Brain microvascular endothelial cell (primary cell): ENCODE measurements at regions not wholly inside any gene's neighbourhood (a gene's known extent, or its start where the extent isn't known, plus 50 kb on each side); places are given as distances from the start of the nearest gene placed in this dataset.

Experiments
- DNase-seq: peaks from one replicate; pipeline ENCODE4 v3.0.0-alpha.2; 2020
- H3K27ac ChIP-seq: fragments of 250-450 bp; sonication (Bioruptor Pico); 2 replicates; pipeline ENCODE4 v1.5.1; 2020; ENCODE audit warnings: mild to moderate bottlenecking, moderate library complexity
- H3K27me3 ChIP-seq: fragments of 250-450 bp; sonication (Bioruptor Pico); replicated peaks from 2 replicates; pipeline ENCODE4 v1.5.1; 2020; ENCODE audit warnings: mild to moderate bottlenecking
- H3K36me3 ChIP-seq: fragments of 250-450 bp; sonication (Bioruptor Pico); replicated peaks from 2 replicates; pipeline ENCODE4 v1.5.1; 2020; ENCODE audit warnings: mild to moderate bottlenecking
- H3K4me3 ChIP-seq: 2 replicates; pipeline ENCODE4 v1.5.1; 2011; ENCODE audit warnings: low read depth, mild to moderate bottlenecking, control low read depth, low read length, moderate library complexity
- CTCF ChIP-seq: IDR thresholded peaks from 2 replicates; pipeline ENCODE4 v1.5.1; 2011; ENCODE audit warnings: low read depth, mild to moderate bottlenecking, moderate library complexity, low read length, control low read depth, inconsistent platforms; ENCODE audit errors: missing control alignments
- in situ Hi-C: cut with HindIII; loops from 2 replicates; pipeline ENCODE4 v1.10.0; 2017; ENCODE audit warnings: low sequenced_read_pairs, low pct_ligation_motif_present

GRCh38 chr2:41763141-41763540 lies 284.7 kb upstream of the PKDCC start:
- no peaks in the 10 kb centered on the region for H3K27me3 ChIP-seq
- H3K36me3 ChIP-seq: no peaks in the 10 kb centered on the region
- no peak for TF ChIP-seq CTCF
- no peak for DNase-seq
- in situ Hi-C loops: no loop called here
- H3K27ac ChIP-seq: no peak overlapping the region
- no peak overlapping the region for H3K4me3 ChIP-seq

DNA sequence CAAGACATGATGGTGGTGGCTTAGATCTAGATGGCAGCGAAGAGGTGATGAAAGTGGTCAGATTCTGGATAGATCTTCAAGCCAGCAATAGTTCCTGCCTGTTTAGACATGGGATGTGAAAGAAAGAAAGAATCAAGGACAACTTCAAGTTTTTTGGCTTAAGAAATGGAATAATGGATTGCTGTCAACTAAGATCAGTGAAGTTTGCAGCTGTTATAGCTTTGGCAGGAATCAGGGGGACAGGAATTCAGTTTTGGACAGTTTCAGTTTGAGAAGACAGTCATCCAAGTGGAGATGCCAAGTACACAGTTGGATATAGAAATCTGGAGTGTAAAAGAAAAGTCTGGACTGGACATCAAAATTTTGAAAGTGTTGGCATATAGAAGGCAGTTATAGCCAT lies 283.7 kb upstream of the PKDCC start:
- no peak for TF ChIP-seq CTCF
- no peak overlapping the region for H3K4me3 ChIP-seq
- DNase-seq: no peak
- no peak overlapping the region for H3K27ac ChIP-seq
- in situ Hi-C loops: no loop called here
- H3K27me3 ChIP-seq: no peaks in the 10 kb centered on the region
- H3K36me3 ChIP-seq: no peaks in the 10 kb centered on the region

- H3K4me3 ChIP-seq: no peak overlapping the region
- no peak for TF ChIP-seq CTCF
- DNase-seq: no peak
- in situ Hi-C loops: no loop called here
- no peaks in the 10 kb centered on the region for H3K27me3 ChIP-seq
- no peak overlapping the region for H3K27ac ChIP-seq
- H3K36me3 ChIP-seq: no peaks in the 10 kb centered on the region
Measured at GRCh38 chr2:41764919-41765318, 282.9 kb upstream of the PKDCC start.

GRCh38 chr2:41768310-41768709 lies 279.5 kb upstream of the PKDCC start:
- TF ChIP-seq CTCF: no peak
- H3K27me3 ChIP-seq: no peaks in the 10 kb centered on the region
- no peak overlapping the region for H3K27ac ChIP-seq
- no peak overlapping the region for H3K4me3 ChIP-seq
- H3K36me3 ChIP-seq: no peaks in the 10 kb centered on the region
- no peak for DNase-seq
- in situ Hi-C loops: no loop called here

GRCh38 chr2:41771710-41772109 lies 276.1 kb upstream of the PKDCC start:
- in situ Hi-C loops: no loop called here

More at GRCh38 chr2:41771710-41772109, 276.1 kb upstream of the PKDCC start:
- H3K36me3 ChIP-seq: no peaks in the 10 kb centered on the region
- H3K27ac ChIP-seq: no peak overlapping the region
- H3K27me3 ChIP-seq: no peaks in the 10 kb centered on the region
- DNase-seq: no peak
- no peak for TF ChIP-seq CTCF
- H3K4me3 ChIP-seq: no peak overlapping the region
